ENCODE measurements at regions not wholly inside any gene's neighbourhood (a gene's known extent, or its start where the extent isn't known, plus 50 kb on each side); places are given as distances from the start of the nearest gene placed in this dataset.

DNA sequence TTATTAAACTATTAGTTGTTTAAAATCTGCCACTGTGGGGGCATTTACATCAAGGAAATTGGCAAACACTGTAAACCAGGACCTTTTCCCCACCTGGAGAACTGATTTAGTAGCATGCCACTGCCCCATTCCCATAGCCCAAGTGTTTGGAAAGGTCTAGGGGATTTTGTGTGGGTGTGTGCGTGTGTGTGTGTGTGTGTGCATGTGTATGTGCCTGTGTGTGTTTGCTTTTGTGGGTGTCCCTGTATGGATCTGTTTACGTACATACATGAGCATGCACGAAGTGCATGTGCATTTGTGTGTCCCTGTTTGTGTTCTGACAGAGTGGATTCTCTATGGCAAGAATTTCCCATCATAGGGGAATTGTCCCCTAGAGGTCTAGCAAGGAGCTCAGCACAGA, 62.7 kb upstream of the LMO1 start:
- TF ChIP-seq, protein P1, sequence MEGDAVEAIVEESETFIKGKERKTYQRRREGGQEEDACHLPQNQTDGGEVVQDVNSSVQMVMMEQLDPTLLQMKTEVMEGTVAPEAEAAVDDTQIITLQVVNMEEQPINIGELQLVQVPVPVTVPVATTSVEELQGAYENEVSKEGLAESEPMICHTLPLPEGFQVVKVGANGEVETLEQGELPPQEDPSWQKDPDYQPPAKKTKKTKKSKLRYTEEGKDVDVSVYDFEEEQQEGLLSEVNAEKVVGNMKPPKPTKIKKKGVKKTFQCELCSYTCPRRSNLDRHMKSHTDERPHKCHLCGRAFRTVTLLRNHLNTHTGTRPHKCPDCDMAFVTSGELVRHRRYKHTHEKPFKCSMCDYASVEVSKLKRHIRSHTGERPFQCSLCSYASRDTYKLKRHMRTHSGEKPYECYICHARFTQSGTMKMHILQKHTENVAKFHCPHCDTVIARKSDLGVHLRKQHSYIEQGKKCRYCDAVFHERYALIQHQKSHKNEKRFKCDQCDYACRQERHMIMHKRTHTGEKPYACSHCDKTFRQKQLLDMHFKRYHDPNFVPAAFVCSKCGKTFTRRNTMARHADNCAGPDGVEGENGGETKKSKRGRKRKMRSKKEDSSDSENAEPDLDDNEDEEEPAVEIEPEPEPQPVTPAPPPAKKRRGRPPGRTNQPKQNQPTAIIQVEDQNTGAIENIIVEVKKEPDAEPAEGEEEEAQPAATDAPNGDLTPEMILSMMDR (IDR thresholded peaks at IDR 0.05) = no peak
- no peak for TF ChIP-seq POLR2A (IDR thresholded peaks at IDR 0.05)
- no peaks in the 10 kb centered on the region for H3K36me3 ChIP-seq
- DNase-seq = no peak
- no peak overlapping the region for H3K27ac ChIP-seq
- peaks cover 0 to 22% (median 0%) of the 10 kb centered on the region in 4 donors for H3K27me3 ChIP-seq
- no peak overlapping the region for H3K4me3 ChIP-seq
- H3K9me3 ChIP-seq = no peaks in the 10 kb centered on the region
- 40 to 76% methylated on average over 2 to 3 of the region's 3 CpGs for WGBS, 2 donors
- peaks cover 14 to 40% (median 30%) of the 10 kb centered on the region in 3 donors for H3K4me1 ChIP-seq
- intact Hi-C loops (cut with DNase I) = no loop called here

DNA sequence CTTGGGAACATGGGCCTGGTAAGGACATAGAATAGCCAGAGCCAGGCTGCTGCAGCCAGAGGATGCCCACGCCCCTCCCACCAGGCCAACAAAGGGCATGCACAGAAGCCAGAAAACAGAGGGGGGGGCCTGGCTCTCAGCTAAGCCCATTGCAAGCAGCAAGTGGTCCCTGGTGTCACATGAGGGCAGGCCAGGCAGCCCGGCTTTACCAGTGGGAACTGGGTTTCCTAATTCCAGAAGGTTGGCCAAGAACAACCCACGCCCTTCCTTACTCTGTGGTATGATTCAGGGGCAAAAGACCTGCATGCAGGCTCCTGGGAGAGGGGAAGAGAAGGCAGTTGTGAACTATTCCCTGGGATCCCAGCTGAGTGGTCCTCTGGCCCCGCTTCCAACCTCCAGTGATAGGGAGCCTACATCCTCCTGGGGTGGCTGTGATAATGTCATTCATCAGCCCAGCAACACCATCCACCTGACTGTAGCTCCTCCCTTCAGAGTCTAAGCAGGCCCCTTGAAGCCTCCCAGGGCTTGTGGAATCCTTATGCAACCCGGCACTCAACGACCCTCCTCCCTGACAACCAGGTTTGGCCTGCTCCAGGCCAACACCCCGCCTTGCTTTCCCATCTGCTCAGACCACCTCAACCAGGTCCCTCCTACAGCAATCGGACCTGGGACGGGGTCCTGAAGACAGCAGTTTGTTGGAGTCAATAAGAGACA, 62.1 kb upstream of the LMO1 start:
- no peak for TF ChIP-seq POLR2A (IDR thresholded peaks at IDR 0.05)
- TF ChIP-seq, protein P1 (IDR thresholded peaks at IDR 0.05) = no peak
- Histone ChIP-seq H3K4me3 (no peak overlapping the region), H3K36me3 (no peaks in the 10 kb centered on the region), H3K4me1 (peaks cover 14 to 38% (median 29%) of the 10 kb centered on the region in 3 donors), H3K27ac (no peak overlapping the region), H3K9me3 (no peaks in the 10 kb centered on the region), H3K27me3 (peaks cover 0 to 19% (median 0%) of the 10 kb centered on the region in 4 donors)
- DNase-seq = no peak
- WGBS, 2 donors = 64 to 80% methylated on average over 4 to 5 of the region's 9 CpGs
- intact Hi-C loops (cut with DNase I) = no loop called here

DNA sequence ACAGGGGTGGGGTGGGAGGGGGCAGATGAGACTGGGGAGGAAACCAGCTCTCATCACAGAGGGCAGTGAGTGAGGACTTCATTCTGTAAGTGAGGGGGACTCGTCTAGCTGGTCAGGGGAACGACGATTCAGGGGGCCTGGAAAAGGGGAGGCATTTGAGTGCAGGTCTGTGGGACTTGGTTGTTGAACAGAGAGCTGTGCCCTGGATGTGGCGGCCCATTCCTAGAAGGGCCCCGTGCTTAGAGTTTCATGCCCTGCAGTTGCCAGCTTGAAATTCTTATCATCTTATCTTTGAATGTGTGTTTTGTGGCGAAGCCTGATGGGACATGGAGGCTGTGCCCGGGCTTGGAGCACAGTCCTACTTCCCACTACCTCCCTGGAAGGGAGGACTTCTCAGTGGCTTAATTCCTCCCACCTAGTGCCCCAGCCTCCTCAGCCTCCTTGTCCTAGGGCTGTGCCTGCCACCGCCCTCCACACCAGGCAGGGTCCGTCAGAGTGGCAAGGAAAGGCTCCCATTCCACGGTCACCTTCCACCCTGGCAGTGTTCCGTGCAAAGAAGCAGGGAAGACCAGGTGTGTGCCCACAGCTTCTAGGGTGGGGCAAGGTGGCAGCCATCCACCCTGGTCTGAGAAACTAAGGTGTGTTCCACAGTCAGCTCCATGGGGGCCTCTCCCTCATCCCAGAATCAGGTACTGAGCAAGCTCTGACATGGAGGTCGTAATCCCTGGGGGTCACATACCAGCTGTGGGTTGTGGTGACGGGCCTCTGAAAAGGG, 59.7 kb upstream of the LMO1 start:
- Histone ChIP-seq H3K27ac (no peak overlapping the region), H3K4me3 (no peak overlapping the region), H3K4me1 (peaks cover 5 to 14% (median 7%) of the 10 kb centered on the region in 3 donors), H3K9me3 (no peaks in the 10 kb centered on the region), H3K27me3 (peaks cover 0 to 34% (median 0%) of the 10 kb centered on the region in 4 donors), H3K36me3 (no peaks in the 10 kb centered on the region)
- 76 to 80% methylated on average over 5 to 8 of the region's 13 CpGs for WGBS, 2 donors
- intact Hi-C loops (cut with DNase I) = no loop called here
- no peak for TF ChIP-seq POLR2A (IDR thresholded peaks at IDR 0.05)
- TF ChIP-seq, protein P1 (IDR thresholded peaks at IDR 0.05) = no peak
- DNase-seq = no peak

DNA sequence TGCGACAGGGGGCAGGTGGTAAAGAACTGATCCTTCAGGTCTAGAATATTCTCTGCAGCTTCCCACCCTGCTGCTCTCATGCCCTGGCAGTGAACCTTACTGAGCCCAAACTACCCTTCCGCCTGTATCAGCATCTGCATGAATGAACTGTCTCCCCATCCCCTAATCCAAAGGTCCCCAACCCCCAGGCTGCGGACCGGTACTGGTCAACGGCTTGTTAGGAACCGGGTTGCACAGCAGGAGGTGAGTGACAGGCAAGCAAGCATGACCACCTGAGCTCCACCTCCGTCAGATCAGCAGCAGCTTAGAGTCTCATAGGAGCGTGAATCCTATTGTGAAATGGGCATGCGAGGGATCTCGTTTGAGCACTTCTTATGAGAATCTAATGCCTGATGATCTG, 58.2 kb upstream of the LMO1 start:
- Histone ChIP-seq H3K27ac (no peak overlapping the region), H3K9me3 (no peaks in the 10 kb centered on the region), H3K4me3 (no peak overlapping the region), H3K36me3 (no peaks in the 10 kb centered on the region), H3K27me3 (peaks cover 0 to 37% (median 0%) of the 10 kb centered on the region in 4 donors), H3K4me1 (peaks cover 0 to 6% (median 0%) of the 10 kb centered on the region in 3 donors)
- 87 to 89% methylated on average over 4 to 10 of the region's 10 CpGs for WGBS, 2 donors
- no peak for DNase-seq
- TF ChIP-seq, protein P1 (IDR thresholded peaks at IDR 0.05) = no peak
- TF ChIP-seq POLR2A (IDR thresholded peaks at IDR 0.05) = no peak
- intact Hi-C loops (cut with DNase I) = no loop called here

DNA sequence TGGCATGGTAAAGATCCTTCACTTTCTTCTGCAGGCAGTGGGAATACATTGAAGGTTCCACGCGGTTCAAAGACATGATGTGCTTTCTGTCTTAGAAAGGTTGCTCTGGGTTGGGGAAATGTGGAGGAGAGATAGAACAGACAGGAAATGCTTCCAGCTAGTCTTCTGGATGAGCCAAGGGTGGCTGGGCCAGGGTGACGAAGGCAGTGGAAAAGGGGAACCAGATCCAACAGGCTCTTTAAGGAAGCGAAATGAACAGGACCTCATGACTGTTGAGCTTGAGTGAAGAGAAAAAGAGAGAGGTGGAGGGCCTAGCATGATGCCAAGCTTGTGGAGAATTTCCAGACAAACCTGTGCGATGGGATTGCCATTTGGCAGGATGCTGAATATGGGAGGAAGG, 56.4 kb upstream of the LMO1 start:
- no peaks in the 10 kb centered on the region for H3K9me3 ChIP-seq
- peaks cover 0 to 6% (median 0%) of the 10 kb centered on the region in 3 donors for H3K4me1 ChIP-seq
- intact Hi-C loops (cut with DNase I) = no loop called here
- no peaks in the 10 kb centered on the region for H3K36me3 ChIP-seq
- 65 to 68% methylated on average over 5 of the region's 5 CpGs for WGBS, 2 donors
- no peak overlapping the region for H3K27ac ChIP-seq
- no peak for TF ChIP-seq POLR2A (IDR thresholded peaks at IDR 0.05)
- TF ChIP-seq, protein P1 (IDR thresholded peaks at IDR 0.05) = no peak
- H3K27me3 ChIP-seq = peaks cover 0 to 51% (median 0%) of the 10 kb centered on the region in 4 donors
- no peak for DNase-seq
- no peak overlapping the region for H3K4me3 ChIP-seq

Measured in esophagus squamous epithelium (tissue), 5 donors.